ENCODE measurements at regions not wholly inside any gene's neighbourhood (a gene's known extent, or its start where the extent isn't known, plus 50 kb on each side); places are given as distances from the start of the nearest gene placed in this dataset.
"Not testable (repeated sequence)": the region's sequence is repeated elsewhere in the genome, so short reads cannot be mapped to it uniquely, and the experiment has no call there.

GRCh38 chr4:118629697-118630096 lies 55.5 kb upstream of the METTL14 start:
- not testable (repeated sequence) for TF ChIP-seq CTCF (IDR thresholded peaks at IDR 0.05); JUNB (IDR thresholded peaks at IDR 0.05); E2F6 (IDR thresholded peaks at IDR 0.05; ENCODE audit: borderline replicate concordance, low read depth); EP300 (IDR thresholded peaks at IDR 0.05); KDM1A (IDR thresholded peaks at IDR 0.05; ENCODE audit: low read depth); MAFK (IDR thresholded peaks at IDR 0.05; ENCODE audit: partially characterized antibody); PHF8 (IDR thresholded peaks at IDR 0.05; ENCODE audit: borderline replicate concordance, low read depth); POLR2A (IDR thresholded peaks at IDR 0.05; ENCODE audit: low read length); HMGXB4 (CRISPR knock-in tag; IDR thresholded peaks at IDR 0.05; ENCODE audit: borderline replicate concordance); JUN (IDR thresholded peaks at IDR 0.05)

Data from A549 (cell line).